HepG2 (cell line): ENCODE measurements at regions not wholly inside any gene's neighbourhood (a gene's known extent, or its start where the extent isn't known, plus 50 kb on each side); places are given as distances from the start of the nearest gene placed in this dataset.

Experiments used
- ATAC-seq: fragments of 200-7000 bp; cut with Tn5 transposase; 3 replicates; pipeline ENCODE4 v1.9.1; 2020; ENCODE audit warnings: mild to moderate bottlenecking, moderate library complexity
- BruUV-seq: library from RNA; stranded (reverse); fragments of 400-500 nt; replicated peaks from 2 replicates; lab custom pipeline; 2021; lab: Mats Ljungman, UMichigan
- CTCF ChIA-PET: fragments of 300-600 bp; formaldehyde crosslinking; extraction: SDS; loops from one replicate; lab custom pipeline; 2021; ENCODE audit warnings: low total read pairs, inconsistent platforms, low intra/inter-chr PET ratio; lab: Yijun Ruan, JAX
- POLR2A ChIA-PET: fragments of 350-600 bp; sonication (Branson Sonifier 250); formaldehyde crosslinking; loops from one replicate; lab custom pipeline; 2020; ENCODE audit warnings: antibody characterized with exemption, inconsistent platforms; lab: Yijun Ruan, JAX
- DNase-seq: peaks from one replicate; pipeline ENCODE4 v3.0.0-alpha.2; 2015; ENCODE audit warnings: low spot score
- FAIRE-seq: peaks from 3 replicates; lab custom pipeline; 2011; peaks lifted over from hg19 to GRCh38; lab: Jason Lieb, UNC
- H2AFZ ChIP-seq: one replicate; pipeline ENCODE4 v1.6.1; 2011; ENCODE audit warnings: low read length, inconsistent platforms
- H3K27ac ChIP-seq: fragments of 300-600 bp; 3 replicates; pipeline ENCODE4 v1.8.0; 2011; ENCODE audit warnings: mixed run types, mild to moderate bottlenecking, mixed read lengths, low read length, inconsistent platforms; ENCODE audit not compliant: insufficient read depth; ENCODE audit errors: extremely low read length
- H3K27me3 ChIP-seq, 2 experiments: fragments of 200-600 bp in 1 of 2; 2 replicates in 1 of 2; 3 replicates in 1 of 2; pipeline versions ENCODE4 v1.6.0 to v1.8.0; 2011; ENCODE audit warnings: low read length in 2 of 2, mild to moderate bottlenecking in 2 of 2, moderate library complexity in 2 of 2, inconsistent platforms in 1 of 2; ENCODE audit not compliant: insufficient read depth in 2 of 2, control insufficient read depth in 1 of 2
- H3K36me3 ChIP-seq, 2 experiments: fragments of 200-600 bp in 1 of 2; replicated peaks in 1 of 2; 2 replicates in 1 of 2; 3 replicates in 1 of 2; pipeline versions ENCODE4 v1.5.1 to v1.8.0; 2011; ENCODE audit warnings: low read length in 2 of 2, inconsistent platforms in 1 of 2; ENCODE audit not compliant: insufficient read depth in 2 of 2, control insufficient read depth in 1 of 2
- H3K4me1 ChIP-seq: 2 replicates; pipeline ENCODE4 v1.5.1; 2012; ENCODE audit warnings: low read length, inconsistent platforms; ENCODE audit not compliant: insufficient read depth
- H3K4me2 ChIP-seq: 2 replicates; pipeline ENCODE4 v1.6.0; 2011; ENCODE audit warnings: low read depth, low read length, inconsistent platforms
- H3K4me3 ChIP-seq, 3 experiments: fragments of 200-600 bp in 1 of 3; sonication (generic), shearing (Covaris generic) in 1 of 3; replicated peaks in 1 of 3; 2 replicates each; pipeline ENCODE4 v1.5.1; 2011 to 2016; ENCODE audit warnings: low read length in 3 of 3, inconsistent platforms in 2 of 3, low read depth in 2 of 3, mild to moderate bottlenecking in 2 of 3, control low read depth in 1 of 3, mixed read lengths in 1 of 3; ENCODE audit not compliant: insufficient read depth in 1 of 3
- H3K79me2 ChIP-seq: one replicate; pipeline ENCODE4 v1.6.1; 2011; ENCODE audit warnings: low read length, inconsistent platforms; ENCODE audit not compliant: insufficient read depth
- H3K9ac ChIP-seq: 2 replicates; pipeline ENCODE4 v1.6.0; 2011; ENCODE audit warnings: mild to moderate bottlenecking, low read depth, low read length, inconsistent platforms; ENCODE audit not compliant: insufficient read depth
- H3K9me3 ChIP-seq: 2 replicates; pipeline ENCODE4 v1.5.1; 2012; ENCODE audit warnings: mild to moderate bottlenecking, low read length
- H4K20me1 ChIP-seq: 2 replicates; pipeline ENCODE4 v1.6.0; 2011; ENCODE audit warnings: inconsistent platforms, mild to moderate bottlenecking, low read length, moderate library complexity; ENCODE audit not compliant: insufficient read depth
- GMEB2 ChIP-seq: IDR thresholded peaks from 2 replicates; pipeline ENCODE4 v1.6.1; 2016; ENCODE audit warnings: missing biosample characterization, missing genetic modification reagents, low read depth
- HDAC1 ChIP-seq: sonication (generic); formaldehyde crosslinking; IDR thresholded peaks from 2 replicates; pipeline ENCODE4 v1.5.1; 2020; ENCODE audit warnings: mild to moderate bottlenecking, missing genetic modification reagents
- HMGA1 ChIP-seq: sonication (generic); formaldehyde crosslinking; conservative IDR thresholded peaks from 2 replicates; pipeline ENCODE4 v1.4.0; 2020; ENCODE audit warnings: missing genetic modification reagents
- HNRNPK ChIP-seq: fragments of 200-400 bp; formaldehyde crosslinking; IDR thresholded peaks from 2 replicates; pipeline ENCODE4 v1.6.1; 2018; ENCODE audit warnings: low read length, low read depth, moderate library complexity, mild to moderate bottlenecking; ENCODE audit not compliant: poor library complexity, severe bottlenecking
- HNRNPL ChIP-seq: fragments of 200-400 bp; formaldehyde crosslinking; IDR thresholded peaks from 2 replicates; pipeline ENCODE4 v1.6.1; 2017; ENCODE audit warnings: mild to moderate bottlenecking, low read depth, low read length
- KLF11 ChIP-seq: IDR thresholded peaks from 2 replicates; pipeline ENCODE4 v1.6.1; 2016; ENCODE audit warnings: missing compliant biosample characterization
- MLX ChIP-seq: IDR thresholded peaks from 2 replicates; pipeline ENCODE4 v1.6.1; 2016
- NFAT5 ChIP-seq: sonication (generic); formaldehyde crosslinking; IDR thresholded peaks from 2 replicates; pipeline ENCODE4 v1.4.0; 2020; ENCODE audit warnings: missing genetic modification reagents
- PAF1 ChIP-seq: IDR thresholded peaks from 2 replicates; pipeline ENCODE4 v1.6.1; 2016; ENCODE audit warnings: missing genetic modification reagents, missing compliant biosample characterization
- TCF7 ChIP-seq: sonication (generic); IDR thresholded peaks from 2 replicates; pipeline ENCODE4 v1.6.1; 2016; ENCODE audit warnings: antibody characterized with exemption, low read depth
- U2AF2 ChIP-seq: fragments of 200-400 bp; formaldehyde crosslinking; IDR thresholded peaks from 2 replicates; pipeline ENCODE4 v1.6.1; 2017; ENCODE audit warnings: low read depth, mild to moderate bottlenecking, low read length
- ZNF614 ChIP-seq: IDR thresholded peaks from 2 replicates; pipeline ENCODE4 v1.6.1; 2018; ENCODE audit warnings: missing biosample characterization, missing genetic modification reagents, inconsistent platforms, borderline replicate concordance
- ZNF629 ChIP-seq: sonication (generic); formaldehyde crosslinking; conservative IDR thresholded peaks from 2 replicates; pipeline ENCODE4 v1.5.0; 2020; ENCODE audit warnings: missing genetic modification reagents
- ZNF652 ChIP-seq: IDR thresholded peaks from 2 replicates; pipeline ENCODE4 v1.6.1; 2016; ENCODE audit warnings: low read depth, borderline replicate concordance
- ZNF709 ChIP-seq: sonication (generic); formaldehyde crosslinking; IDR thresholded peaks from 2 replicates; pipeline ENCODE4 v1.5.0; 2020; ENCODE audit warnings: mild to moderate bottlenecking, missing genetic modification reagents
- ZNF713 ChIP-seq: sonication (generic); formaldehyde crosslinking; IDR thresholded peaks from 2 replicates; pipeline ENCODE4 v1.4.0; 2020; ENCODE audit warnings: mild to moderate bottlenecking, missing genetic modification reagents
- ZZZ3 ChIP-seq: sonication (generic); formaldehyde crosslinking; IDR thresholded peaks from 2 replicates; pipeline ENCODE4 v1.4.0; 2020; ENCODE audit warnings: missing genetic modification reagents, mild to moderate bottlenecking, borderline replicate concordance
- WGBS: methylation state at CpG from one replicate; pipeline ENCODE4 v1.1.6; 2017; ENCODE audit warnings: low lambda C conversion rate; 5-methylcytosine and 5-hydroxymethylcytosine counted together
- in situ Hi-C: cut with HindIII; loops from 2 replicates; pipeline ENCODE4 v1.10.0; 2017; ENCODE audit warnings: low pct_unique_long_range_greater_than_20kb; ENCODE audit not compliant: extremely low pct_ligation_motif_present
- intact Hi-C: fragments of 100-400 bp; cut with micrococcal nuclease; formaldehyde crosslinking; loops from one replicate; pipeline ENCODE4 v1.10.0; 2022; ENCODE audit not compliant: unreplicated experiment

GRCh38 chr13:84684048-84684662 lies 801.9 kb upstream of the SLITRK1 start:
- Histone ChIP-seq H2AFZ (no peak overlapping the region), H3K4me2 (no peak overlapping the region), H3K4me3 (no peak overlapping the region), H3K9me3 (peaks cover 13% of the 10 kb centered on the region; the same call in 1 of the 2 replicates), H3K27ac (no peak overlapping the region), H3K79me2 (no peaks in the 10 kb centered on the region), H3K36me3 (no peaks in the 10 kb centered on the region), H3K9ac (no peak overlapping the region), H3K27me3 (no peaks in the 10 kb centered on the region), H3K4me1 (no peaks in the 10 kb centered on the region), H4K20me1 (no peaks in the 10 kb centered on the region)
- BruUV-seq = no TSS peak
- no peak for TF ChIP-seq HNRNPL
- TF ChIP-seq U2AF2 = no peak
- no peak for TF ChIP-seq ZNF614 (CRISPR knock-in tag)
- TF ChIP-seq ZNF709 = no peak
- no peak for TF ChIP-seq GMEB2 (CRISPR knock-in tag)
- TF ChIP-seq KLF11 = no peak
- TF ChIP-seq PAF1 (CRISPR knock-in tag) = no peak
- TF ChIP-seq ZNF713 (CRISPR knock-in tag) = no peak
- TF ChIP-seq HMGA1 (CRISPR knock-in tag) = no peak
- no peak for TF ChIP-seq NFAT5 (CRISPR knock-in tag)
- no peak for TF ChIP-seq MLX
- TF ChIP-seq HDAC1 (CRISPR knock-in tag) = no peak
- no peak for TF ChIP-seq TCF7
- TF ChIP-seq ZNF629 (CRISPR knock-in tag) = no peak
- TF ChIP-seq HNRNPK = no peak
- TF ChIP-seq ZZZ3 (CRISPR knock-in tag) = no peak
- TF ChIP-seq ZNF652 = no peak
- ATAC-seq (no peak), FAIRE-seq (no peak), DNase-seq (no peak)
- CTCF ChIA-PET = no interaction called here
- in situ Hi-C loops = no loop called here
- intact Hi-C loops = no loop called here
- 2% methylated on average over 3 of the region's 3 CpGs for WGBS
- POLR2A ChIA-PET = no interaction called here
